HG03045 (cell line): ENCODE measurements at regions not wholly inside any gene's neighbourhood (a gene's known extent, or its start where the extent isn't known, plus 50 kb on each side); places are given as distances from the start of the nearest gene placed in this dataset.
"Not testable (repeated sequence)": the region's sequence is repeated elsewhere in the genome, so short reads cannot be mapped to it uniquely, and the experiment has no call there.

ENCODE experiments used
- ATAC-seq: cut with Tn5 transposase; IDR thresholded peaks from one replicate; pipeline ENCODE4 v1.9.1; 2021; ENCODE audit warnings: mild to moderate bottlenecking, moderate library complexity; ENCODE audit not compliant: unreplicated experiment

GRCh38 chr1:55541296-55541695 lies 326.1 kb upstream of the USP24 start:
- ATAC-seq: no peak

- no peak for ATAC-seq
These were observed 324.7 kb upstream of the USP24 start for GRCh38 chr1:55539652-55540512.

GRCh38 chr1:55538428-55538827 lies 323.3 kb upstream of the USP24 start:
- ATAC-seq: no peak

DNA sequence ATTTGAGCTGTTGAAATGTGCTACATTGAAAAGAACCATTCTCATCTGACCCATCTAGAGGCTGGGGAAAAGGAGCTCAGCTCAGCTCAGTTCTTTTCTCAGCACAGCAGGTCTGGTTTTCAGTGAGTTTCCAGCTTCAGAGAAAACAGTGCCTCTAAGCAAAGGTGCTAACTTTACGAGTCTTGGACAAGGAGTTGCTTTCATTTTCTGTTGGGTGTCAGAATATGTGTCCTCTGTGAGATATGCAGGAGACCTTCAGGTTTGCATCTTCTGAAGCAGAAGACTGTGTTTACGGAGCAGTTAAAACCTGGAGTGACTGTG lies 321.3 kb upstream of the USP24 start:
- ATAC-seq: no peak

DNA sequence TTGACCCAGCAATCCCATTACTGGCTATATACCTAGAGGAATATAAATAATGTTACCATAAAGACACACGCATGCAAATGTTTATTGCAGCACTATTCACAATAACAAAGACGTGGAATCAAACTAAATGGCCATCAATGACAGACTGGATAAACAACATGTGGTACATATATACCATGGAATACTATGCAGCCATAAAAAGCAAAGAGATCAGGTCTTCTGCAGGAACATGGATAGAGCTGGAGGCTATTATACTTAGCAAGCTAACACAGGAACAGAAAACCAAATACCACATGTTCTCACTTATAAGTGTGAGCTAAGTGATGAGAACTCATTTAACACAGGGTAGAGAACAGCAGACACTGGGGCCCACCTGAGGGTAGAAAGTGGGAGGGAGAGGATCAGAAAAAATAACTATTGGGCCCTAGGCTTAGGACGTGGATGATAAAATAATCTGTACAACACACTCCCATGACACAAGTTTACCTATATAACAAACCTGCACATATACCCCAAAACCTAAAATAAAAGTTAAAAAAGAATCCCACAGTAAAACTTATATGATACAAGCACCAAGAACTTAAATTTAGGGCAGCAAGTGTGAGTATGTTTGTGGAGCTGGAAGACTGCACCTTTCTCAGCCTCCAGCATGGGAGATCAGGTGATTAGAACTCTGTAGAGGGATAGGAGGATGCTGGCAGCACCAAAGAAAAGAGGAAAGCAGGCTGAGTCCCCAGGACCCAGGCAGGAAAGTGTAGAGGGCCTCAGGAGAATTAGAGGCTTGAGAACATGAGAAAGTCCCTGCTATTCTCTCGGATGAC lies 320.8 kb upstream of the USP24 start:
- ATAC-seq: no peak

DNA sequence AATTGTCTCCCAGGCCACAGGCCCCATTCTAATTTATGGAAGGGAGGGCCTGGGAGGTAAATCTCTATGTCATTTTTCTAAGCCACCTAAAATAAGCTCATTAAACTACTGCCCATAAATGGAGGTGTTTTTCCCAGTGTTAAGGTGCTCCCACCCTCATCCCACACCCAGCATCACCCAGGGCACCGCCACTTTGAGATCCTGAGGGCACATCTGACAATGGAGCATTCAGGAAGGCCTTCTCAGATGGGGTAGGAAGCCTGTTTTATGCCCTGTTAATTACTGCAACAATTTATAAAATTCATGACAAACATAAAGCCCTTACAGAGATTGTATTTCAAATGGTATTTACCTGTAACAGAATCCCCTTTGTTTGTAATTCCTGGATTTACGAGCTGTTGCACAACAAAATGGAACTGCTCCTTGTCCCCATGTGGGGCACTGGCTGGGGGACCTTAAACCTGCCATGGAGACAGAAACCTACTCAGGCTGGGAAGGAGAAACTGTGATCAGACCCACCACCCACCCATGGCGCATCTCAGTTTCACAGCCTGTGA lies 319.5 kb upstream of the USP24 start:
- no peak for ATAC-seq

GRCh38 chr1:55531644-55532043 lies 316.5 kb upstream of the USP24 start:
- no peak for ATAC-seq

- ATAC-seq: no peak
These were observed 315.8 kb upstream of the USP24 start for GRCh38 chr1:55530749-55531478.

- no peak for ATAC-seq
These were observed 313.9 kb upstream of the USP24 start for GRCh38 chr1:55529017-55529416.

DNA sequence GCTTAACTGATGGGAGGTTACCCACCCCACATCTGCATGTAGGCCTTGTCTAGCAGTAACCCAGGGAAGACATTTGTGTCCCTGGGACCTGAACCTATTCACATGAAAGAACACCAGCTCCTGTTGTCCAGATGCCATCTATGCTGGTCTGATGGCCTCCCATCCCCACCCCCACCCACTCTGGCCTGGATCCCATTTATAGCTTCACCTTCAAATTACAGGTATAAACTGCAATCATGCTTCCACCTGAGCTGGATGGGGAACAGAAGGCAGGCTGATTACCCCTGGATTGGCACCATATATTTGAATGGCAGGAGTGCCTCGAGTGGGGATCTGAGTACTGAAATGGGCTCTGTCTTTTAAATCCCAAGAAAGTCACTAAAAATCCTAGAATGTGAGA lies 312.7 kb upstream of the USP24 start:
- no peak for ATAC-seq

DNA sequence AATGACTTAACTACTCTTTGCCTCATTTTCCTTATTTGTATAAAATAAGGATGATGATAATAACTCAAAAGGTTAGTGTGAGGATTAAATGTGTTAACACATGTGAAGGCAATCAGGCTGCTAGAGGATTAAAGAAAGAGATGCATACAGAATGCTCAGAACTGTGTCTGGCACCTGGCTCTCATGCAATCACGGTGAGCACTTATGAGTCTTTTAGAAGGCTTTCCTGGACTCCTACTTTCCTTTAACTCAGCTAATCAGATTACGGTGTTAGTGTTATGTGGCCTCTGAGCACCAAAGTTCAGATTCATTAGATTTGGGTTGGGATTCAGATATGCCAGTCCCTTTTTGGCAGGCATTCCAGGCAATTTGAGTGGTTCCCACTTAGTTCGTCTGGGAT lies 311.6 kb upstream of the USP24 start:
- no peak for ATAC-seq

DNA sequence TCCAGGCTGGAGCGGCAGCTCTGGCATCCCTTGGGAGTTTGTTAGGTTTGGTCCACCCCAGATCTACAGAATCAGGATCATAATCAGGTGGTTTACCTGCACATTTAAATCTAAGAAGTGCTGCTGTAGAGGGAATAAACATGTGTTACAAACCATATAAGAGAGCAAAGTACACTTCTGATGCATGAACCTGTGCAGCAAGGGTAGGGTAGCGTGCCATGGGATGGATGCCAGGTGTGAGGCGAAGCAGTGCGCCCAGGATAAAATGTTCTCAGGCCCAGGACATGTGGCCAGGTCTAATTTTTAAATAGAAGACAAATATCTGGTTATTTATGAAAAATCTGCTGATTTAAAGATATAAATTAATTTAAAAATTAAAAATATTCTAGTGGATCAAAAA lies 308.8 kb upstream of the USP24 start:
- no peak for ATAC-seq

GRCh38 chr1:55522982-55523381 lies 307.8 kb upstream of the USP24 start:
- no peak for ATAC-seq

DNA sequence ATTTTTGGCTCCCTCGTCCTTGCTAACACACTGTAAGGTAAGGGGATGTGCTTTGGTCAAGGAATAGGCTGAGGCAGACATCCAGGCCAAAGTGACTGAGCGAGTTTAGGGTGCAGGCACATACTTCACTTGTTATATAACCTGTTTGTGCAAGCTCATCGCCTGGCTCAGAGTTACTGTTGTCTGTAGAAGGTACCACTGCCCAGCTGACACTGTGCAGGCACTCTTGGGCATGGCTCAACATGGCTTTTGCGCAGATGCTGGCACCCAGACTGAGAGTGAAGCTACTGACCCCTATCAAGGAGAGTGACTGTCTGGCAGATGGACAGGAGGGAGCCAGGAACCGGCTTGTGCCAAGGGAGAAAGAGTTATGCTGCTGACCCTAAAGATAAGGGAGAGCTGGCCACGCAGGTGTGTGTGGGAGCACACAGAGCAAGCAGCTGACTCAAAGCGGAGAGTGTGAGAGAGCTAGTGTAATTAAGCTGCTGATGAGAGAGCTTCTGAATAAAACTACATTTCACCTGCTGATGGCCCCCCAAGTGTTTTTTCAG lies 307.3 kb upstream of the USP24 start:
- no peak for ATAC-seq

GRCh38 chr1:55520861-55521260 lies 305.7 kb upstream of the USP24 start:
- ATAC-seq: no peak

GRCh38 chr1:55519937-55520683 lies 304.9 kb upstream of the USP24 start:
- ATAC-seq: no peak

- ATAC-seq: no peak
These were observed 304.1 kb upstream of the USP24 start for GRCh38 chr1:55519276-55519675.

DNA sequence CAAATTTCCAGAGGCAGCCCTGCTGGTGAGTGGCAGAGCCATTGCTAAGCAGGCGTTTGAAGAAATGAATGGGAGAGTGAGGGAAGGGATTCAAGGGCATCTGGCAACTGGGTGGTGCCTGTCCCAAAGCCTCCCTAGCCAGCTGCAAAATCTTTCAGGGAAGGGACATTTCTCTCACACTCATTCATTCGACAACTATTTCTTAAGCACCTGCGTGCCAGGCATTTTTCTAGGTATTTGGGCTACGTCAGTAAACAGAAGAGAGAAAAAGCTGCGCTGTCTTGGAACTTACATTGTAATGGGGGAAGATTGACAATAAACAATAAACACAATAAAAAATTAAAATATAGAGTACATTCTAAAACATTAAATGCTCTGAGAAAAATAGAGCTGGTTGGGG lies 301.9 kb upstream of the USP24 start:
- ATAC-seq: no peak

GRCh38 chr1:55514571-55514970 lies 299.4 kb upstream of the USP24 start:
- ATAC-seq: not testable (repeated sequence)

- ATAC-seq: no peak
These were observed 297.3 kb upstream of the USP24 start for GRCh38 chr1:55512466-55512865.
